Neural cell (in vitro differentiated cells): ENCODE measurements at regions not wholly inside any gene's neighbourhood (a gene's known extent, or its start where the extent isn't known, plus 50 kb on each side); places are given as distances from the start of the nearest gene placed in this dataset.

Source experiments
- H2AFZ ChIP-seq: fragments of 200-600, 300-800 bp; sonication (generic), shearing (Covaris generic); 2 replicates; pipeline ENCODE4 v1.6.0; 2014; ENCODE audit warnings: low read depth, mild to moderate bottlenecking, antibody characterized with exemption, low read length, moderate library complexity
- H3F3A ChIP-seq: fragments of 200-600 bp; shearing (Covaris generic); 2 replicates; pipeline ENCODE4 v1.6.1; 2016; ENCODE audit warnings: mild to moderate bottlenecking, moderate library complexity, mixed read lengths, antibody characterized with exemption, low read length; ENCODE audit not compliant: insufficient read depth, poor library complexity, severe bottlenecking
- H3K27ac ChIP-seq: fragments of 200-600, 300-800 bp; sonication (generic), shearing (Covaris generic); 2 replicates; pipeline ENCODE4 v1.5.1; 2014; ENCODE audit warnings: mild to moderate bottlenecking, low read length, moderate library complexity
- H3K27me3 ChIP-seq: fragments of 300-800, 200-600 bp; sonication (generic), shearing (Covaris generic); 2 replicates; pipeline ENCODE4 v1.6.0; 2014; ENCODE audit warnings: mild to moderate bottlenecking, low read depth, low read length, moderate library complexity; ENCODE audit not compliant: insufficient read depth
- H3K36me3 ChIP-seq: fragments of 300-800, 200-600 bp; sonication (generic), shearing (Covaris generic); 2 replicates; pipeline ENCODE4 v1.5.1; 2014; ENCODE audit warnings: mild to moderate bottlenecking, antibody characterized with exemption, low read length, moderate library complexity; ENCODE audit not compliant: insufficient read depth
- H3K4me2 ChIP-seq: fragments of 300-800, 200-600 bp; sonication (generic), shearing (Covaris generic); 2 replicates; pipeline ENCODE4 v1.6.0; 2014; ENCODE audit warnings: mild to moderate bottlenecking, low read length
- H3K4me3 ChIP-seq: fragments of 300-800, 200-600 bp; sonication (generic), shearing (Covaris generic); 2 replicates; pipeline ENCODE4 v1.5.1; 2014; ENCODE audit warnings: mild to moderate bottlenecking, low read length, moderate library complexity
- H3K79me2 ChIP-seq: fragments of 200-600 bp; shearing (Covaris generic); replicated peaks from 2 replicates; pipeline ENCODE4 v1.6.0; 2014; ENCODE audit warnings: mild to moderate bottlenecking, low read length, moderate library complexity; ENCODE audit not compliant: insufficient read depth
- H3K9ac ChIP-seq: fragments of 300-800, 200-600 bp; sonication (generic), shearing (Covaris generic); 2 replicates; pipeline ENCODE4 v1.6.1; 2016; ENCODE audit warnings: mild to moderate bottlenecking, low read length, mixed read lengths
- H3K9me2 ChIP-seq: fragments of 200-600 bp; shearing (Covaris generic); 2 replicates; pipeline ENCODE4 v1.6.1; 2016; ENCODE audit warnings: mild to moderate bottlenecking, low read length, mixed read lengths; ENCODE audit not compliant: insufficient read depth
- H3K9me3 ChIP-seq: fragments of 200-600, 300-800 bp; sonication (generic), shearing (Covaris generic); 2 replicates; pipeline ENCODE4 v1.6.1; 2016; ENCODE audit warnings: mild to moderate bottlenecking, mixed run types, low read length, moderate library complexity, mixed read lengths
- H4K20me1 ChIP-seq: fragments of 200-600 bp; shearing (Covaris generic); 2 replicates; pipeline ENCODE4 v1.6.1; 2016; ENCODE audit warnings: mild to moderate bottlenecking, mixed run types; ENCODE audit not compliant: insufficient read depth
- EP300 ChIP-seq: fragments of 450-650 bp; conservative IDR thresholded peaks from 2 replicates; pipeline ENCODE4 v1.6.1; 2014; ENCODE audit warnings: antibody characterized with exemption, mild to moderate bottlenecking, moderate library complexity; ENCODE audit not compliant: poor library complexity, severe bottlenecking
- EZH2 ChIP-seq: fragments of 200-600, 300-800 bp; shearing (Covaris generic), sonication (generic); IDR thresholded peaks from 2 replicates; pipeline ENCODE4 v1.6.1; 2014; ENCODE audit warnings: antibody characterized with exemption, low read length, borderline replicate concordance, mild to moderate bottlenecking; ENCODE audit not compliant: insufficient read depth, poor library complexity, severe bottlenecking
- MXI1 ChIP-seq: fragments of 450-650 bp; conservative IDR thresholded peaks from 2 replicates; pipeline ENCODE4 v1.6.1; 2014; ENCODE audit warnings: antibody characterized with exemption, mild to moderate bottlenecking; ENCODE audit not compliant: poor library complexity, severe bottlenecking
- POLR2AphosphoS5 ChIP-seq: IDR thresholded peaks from 2 replicates; pipeline ENCODE4 v1.6.1; 2012
- RAD21 ChIP-seq: fragments of 450-650 bp; conservative IDR thresholded peaks from 2 replicates; pipeline ENCODE4 v1.6.1; 2014; ENCODE audit warnings: antibody characterized with exemption, mild to moderate bottlenecking, moderate library complexity
- SMC3 ChIP-seq: fragments of 450-650 bp; conservative IDR thresholded peaks from 2 replicates; pipeline ENCODE4 v1.6.1; 2014; ENCODE audit warnings: antibody characterized with exemption, mild to moderate bottlenecking, moderate library complexity; ENCODE audit not compliant: poor library complexity
- TAF1 ChIP-seq: IDR thresholded peaks from 2 replicates; pipeline ENCODE4 v1.6.1; 2012; ENCODE audit warnings: low read depth
- TF ChIP-seq, protein P1 (sequence below): fragments of 450-650 bp; IDR thresholded peaks from 2 replicates; pipeline ENCODE4 v1.5.1; 2014; ENCODE audit warnings: antibody characterized with exemption, mild to moderate bottlenecking, moderate library complexity; ENCODE audit not compliant: poor library complexity, severe bottlenecking
- TF ChIP-seq, protein P2 (sequence below): IDR thresholded peaks from 2 replicates; pipeline ENCODE4 v1.6.1; 2012; ENCODE audit warnings: borderline replicate concordance

DNA sequence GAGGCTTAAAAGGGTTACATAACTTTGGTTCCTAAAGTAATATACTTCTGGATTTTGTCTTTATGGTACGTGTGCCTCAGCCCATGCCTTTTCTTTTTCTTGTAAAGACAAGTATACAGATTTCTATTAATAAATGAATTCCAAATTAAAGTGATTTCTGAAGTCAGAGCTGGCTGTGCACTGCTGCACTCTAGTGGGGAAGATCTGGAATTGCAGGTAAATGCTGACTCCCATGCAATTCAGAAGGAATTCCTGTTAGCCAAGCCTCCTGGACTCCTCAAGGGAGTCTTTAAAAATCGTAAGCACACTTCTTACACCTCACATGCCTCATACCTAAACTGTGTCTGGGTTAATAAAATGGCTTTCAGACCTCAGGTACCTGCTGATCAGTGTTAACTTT lies 118.4 kb upstream of the SLC7A1 start:
- Histone ChIP-seq H3K9me3 (peaks cover 8% of the 10 kb centered on the region), H4K20me1 (no peaks in the 10 kb centered on the region), H3K4me2 (no peak overlapping the region), H3K9me2 (no peaks in the 10 kb centered on the region), H3K36me3 (no peaks in the 10 kb centered on the region), H2AFZ (no peak overlapping the region), H3K27ac (no peak overlapping the region), H3K4me3 (no peak overlapping the region), H3K27me3 (no peaks in the 10 kb centered on the region), H3K9ac (no peak overlapping the region), H3F3A (no peaks in the 10 kb centered on the region), H3K79me2 (no peaks in the 10 kb centered on the region)
- no peak for TF ChIP-seq EZH2
- TF ChIP-seq, protein P1, sequence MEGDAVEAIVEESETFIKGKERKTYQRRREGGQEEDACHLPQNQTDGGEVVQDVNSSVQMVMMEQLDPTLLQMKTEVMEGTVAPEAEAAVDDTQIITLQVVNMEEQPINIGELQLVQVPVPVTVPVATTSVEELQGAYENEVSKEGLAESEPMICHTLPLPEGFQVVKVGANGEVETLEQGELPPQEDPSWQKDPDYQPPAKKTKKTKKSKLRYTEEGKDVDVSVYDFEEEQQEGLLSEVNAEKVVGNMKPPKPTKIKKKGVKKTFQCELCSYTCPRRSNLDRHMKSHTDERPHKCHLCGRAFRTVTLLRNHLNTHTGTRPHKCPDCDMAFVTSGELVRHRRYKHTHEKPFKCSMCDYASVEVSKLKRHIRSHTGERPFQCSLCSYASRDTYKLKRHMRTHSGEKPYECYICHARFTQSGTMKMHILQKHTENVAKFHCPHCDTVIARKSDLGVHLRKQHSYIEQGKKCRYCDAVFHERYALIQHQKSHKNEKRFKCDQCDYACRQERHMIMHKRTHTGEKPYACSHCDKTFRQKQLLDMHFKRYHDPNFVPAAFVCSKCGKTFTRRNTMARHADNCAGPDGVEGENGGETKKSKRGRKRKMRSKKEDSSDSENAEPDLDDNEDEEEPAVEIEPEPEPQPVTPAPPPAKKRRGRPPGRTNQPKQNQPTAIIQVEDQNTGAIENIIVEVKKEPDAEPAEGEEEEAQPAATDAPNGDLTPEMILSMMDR, result peak; percentile 39

DNA sequence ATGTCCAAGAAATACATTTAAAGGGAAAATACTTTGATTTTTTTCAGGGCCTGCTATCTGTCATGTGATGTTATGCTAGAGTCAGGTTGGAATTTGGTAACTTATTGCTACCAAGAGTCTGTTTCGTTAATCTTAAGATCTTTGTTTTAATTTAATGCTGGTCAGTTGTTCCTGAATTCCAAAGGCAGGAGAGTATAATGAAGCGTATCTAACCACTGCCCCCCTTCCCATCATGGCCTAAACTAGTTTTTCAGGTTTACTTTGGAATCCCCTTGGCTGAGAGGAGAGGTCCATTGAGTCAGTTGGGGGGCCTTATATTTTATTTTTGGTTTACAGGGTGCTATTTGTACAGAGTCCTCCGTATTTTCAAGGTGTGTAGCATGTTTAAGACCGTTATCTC lies 116.3 kb upstream of the SLC7A1 start:
- H4K20me1 ChIP-seq, result no peaks in the 10 kb centered on the region
- no peaks in the 10 kb centered on the region for H3F3A ChIP-seq
- no peak overlapping the region for H3K4me3 ChIP-seq
- H3K4me2 ChIP-seq, result no peak overlapping the region
- no peak overlapping the region for H3K27ac ChIP-seq
- no peak for TF ChIP-seq POLR2AphosphoS5
- no peak for TF ChIP-seq EP300
- TF ChIP-seq SMC3, result no peak
- TF ChIP-seq, protein P1, result no peak
- TF ChIP-seq RAD21, result no peak
- no peak for TF ChIP-seq TAF1
- TF ChIP-seq, protein P2, sequence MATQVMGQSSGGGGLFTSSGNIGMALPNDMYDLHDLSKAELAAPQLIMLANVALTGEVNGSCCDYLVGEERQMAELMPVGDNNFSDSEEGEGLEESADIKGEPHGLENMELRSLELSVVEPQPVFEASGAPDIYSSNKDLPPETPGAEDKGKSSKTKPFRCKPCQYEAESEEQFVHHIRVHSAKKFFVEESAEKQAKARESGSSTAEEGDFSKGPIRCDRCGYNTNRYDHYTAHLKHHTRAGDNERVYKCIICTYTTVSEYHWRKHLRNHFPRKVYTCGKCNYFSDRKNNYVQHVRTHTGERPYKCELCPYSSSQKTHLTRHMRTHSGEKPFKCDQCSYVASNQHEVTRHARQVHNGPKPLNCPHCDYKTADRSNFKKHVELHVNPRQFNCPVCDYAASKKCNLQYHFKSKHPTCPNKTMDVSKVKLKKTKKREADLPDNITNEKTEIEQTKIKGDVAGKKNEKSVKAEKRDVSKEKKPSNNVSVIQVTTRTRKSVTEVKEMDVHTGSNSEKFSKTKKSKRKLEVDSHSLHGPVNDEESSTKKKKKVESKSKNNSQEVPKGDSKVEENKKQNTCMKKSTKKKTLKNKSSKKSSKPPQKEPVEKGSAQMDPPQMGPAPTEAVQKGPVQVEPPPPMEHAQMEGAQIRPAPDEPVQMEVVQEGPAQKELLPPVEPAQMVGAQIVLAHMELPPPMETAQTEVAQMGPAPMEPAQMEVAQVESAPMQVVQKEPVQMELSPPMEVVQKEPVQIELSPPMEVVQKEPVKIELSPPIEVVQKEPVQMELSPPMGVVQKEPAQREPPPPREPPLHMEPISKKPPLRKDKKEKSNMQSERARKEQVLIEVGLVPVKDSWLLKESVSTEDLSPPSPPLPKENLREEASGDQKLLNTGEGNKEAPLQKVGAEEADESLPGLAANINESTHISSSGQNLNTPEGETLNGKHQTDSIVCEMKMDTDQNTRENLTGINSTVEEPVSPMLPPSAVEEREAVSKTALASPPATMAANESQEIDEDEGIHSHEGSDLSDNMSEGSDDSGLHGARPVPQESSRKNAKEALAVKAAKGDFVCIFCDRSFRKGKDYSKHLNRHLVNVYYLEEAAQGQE, result no peak
- no peak for TF ChIP-seq MXI1
- TF ChIP-seq EZH2, result no peak
- H3K79me2 ChIP-seq, result no peaks in the 10 kb centered on the region
- no peaks in the 10 kb centered on the region for H3K27me3 ChIP-seq
- no peaks in the 10 kb centered on the region for H3K9me2 ChIP-seq
- H3K9ac ChIP-seq, result no peak overlapping the region
- peaks cover 8% of the 10 kb centered on the region for H3K9me3 ChIP-seq
- H3K36me3 ChIP-seq, result no peaks in the 10 kb centered on the region
- H2AFZ ChIP-seq, result no peak overlapping the region
